GM12875 (cell line): ENCODE measurements at regions not wholly inside any gene's neighbourhood (a gene's known extent, or its start where the extent isn't known, plus 50 kb on each side); places are given as distances from the start of the nearest gene placed in this dataset.

Experiments
- H3K4me3 ChIP-seq: one replicate; pipeline ENCODE4 v1.5.1; 2011; ENCODE audit warnings: low read depth, low read length, control low read depth
- TF ChIP-seq, protein P1 (sequence below): IDR thresholded peaks from 2 replicates; pipeline ENCODE4 v1.5.1; 2011; ENCODE audit warnings: low read depth, mild to moderate bottlenecking, control low read depth, inconsistent platforms, low read length, moderate library complexity, borderline replicate concordance; ENCODE audit not compliant: insufficient read depth

DNA sequence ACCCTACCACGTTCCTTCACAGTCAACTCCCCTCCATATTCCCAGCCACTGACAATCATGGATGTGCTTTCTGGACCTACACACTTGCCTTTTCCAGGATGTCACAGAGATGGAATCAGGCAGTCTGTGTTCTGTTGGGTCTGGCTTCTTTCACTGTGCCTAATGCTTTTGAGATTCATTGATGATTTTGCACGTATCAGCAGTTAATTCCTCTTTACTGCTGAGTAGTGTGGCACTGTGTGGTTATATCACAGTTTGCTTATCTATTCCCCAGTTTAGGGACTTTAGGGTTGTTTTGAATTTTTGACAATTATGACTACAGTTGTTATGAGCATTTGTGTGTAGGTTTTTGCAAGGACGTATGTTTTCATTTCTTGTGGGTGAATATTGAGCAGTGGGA, 191.7 kb downstream of the ACKR3 start:
- no peak overlapping the region for H3K4me3 ChIP-seq
- TF ChIP-seq, protein P1, sequence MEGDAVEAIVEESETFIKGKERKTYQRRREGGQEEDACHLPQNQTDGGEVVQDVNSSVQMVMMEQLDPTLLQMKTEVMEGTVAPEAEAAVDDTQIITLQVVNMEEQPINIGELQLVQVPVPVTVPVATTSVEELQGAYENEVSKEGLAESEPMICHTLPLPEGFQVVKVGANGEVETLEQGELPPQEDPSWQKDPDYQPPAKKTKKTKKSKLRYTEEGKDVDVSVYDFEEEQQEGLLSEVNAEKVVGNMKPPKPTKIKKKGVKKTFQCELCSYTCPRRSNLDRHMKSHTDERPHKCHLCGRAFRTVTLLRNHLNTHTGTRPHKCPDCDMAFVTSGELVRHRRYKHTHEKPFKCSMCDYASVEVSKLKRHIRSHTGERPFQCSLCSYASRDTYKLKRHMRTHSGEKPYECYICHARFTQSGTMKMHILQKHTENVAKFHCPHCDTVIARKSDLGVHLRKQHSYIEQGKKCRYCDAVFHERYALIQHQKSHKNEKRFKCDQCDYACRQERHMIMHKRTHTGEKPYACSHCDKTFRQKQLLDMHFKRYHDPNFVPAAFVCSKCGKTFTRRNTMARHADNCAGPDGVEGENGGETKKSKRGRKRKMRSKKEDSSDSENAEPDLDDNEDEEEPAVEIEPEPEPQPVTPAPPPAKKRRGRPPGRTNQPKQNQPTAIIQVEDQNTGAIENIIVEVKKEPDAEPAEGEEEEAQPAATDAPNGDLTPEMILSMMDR = no peak

GRCh38 chr2:236762628-236763027, 193.0 kb downstream of the ACKR3 start:
- TF ChIP-seq, protein P1 = no peak

GRCh38 chr2:236763857-236764256, 194.2 kb downstream of the ACKR3 start:
- no peak overlapping the region for H3K4me3 ChIP-seq
- TF ChIP-seq, protein P1 = no peak

More at GRCh38 chr2:236762628-236763027, 193.0 kb downstream of the ACKR3 start:
- H3K4me3 ChIP-seq = no peak overlapping the region

GRCh38 chr2:236764716-236765115, 195.1 kb downstream of the ACKR3 start:
- no peak overlapping the region for H3K4me3 ChIP-seq
- TF ChIP-seq, protein P1 = no peak

DNA sequence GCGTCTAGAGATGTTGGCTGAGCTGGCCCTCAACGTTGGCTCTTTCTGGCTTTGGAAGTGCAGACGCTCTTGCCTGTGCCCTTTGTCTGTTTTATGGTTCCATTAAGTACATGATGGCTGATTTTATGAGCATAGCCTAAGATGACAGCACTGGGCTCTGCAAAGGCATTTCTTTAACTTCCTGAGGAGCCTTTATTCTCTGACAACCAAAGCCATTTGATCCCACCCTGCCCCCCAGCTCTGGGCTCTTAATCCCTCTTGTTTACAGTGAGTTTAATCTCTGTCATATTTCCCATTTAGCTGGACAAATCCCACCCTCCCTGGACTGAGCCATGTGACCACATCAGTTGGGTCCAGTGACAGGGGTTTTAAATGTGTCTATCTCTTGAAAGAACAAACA, 195.9 kb downstream of the ACKR3 start:
- H3K4me3 ChIP-seq = no peak overlapping the region
- TF ChIP-seq, protein P1 = no peak

DNA sequence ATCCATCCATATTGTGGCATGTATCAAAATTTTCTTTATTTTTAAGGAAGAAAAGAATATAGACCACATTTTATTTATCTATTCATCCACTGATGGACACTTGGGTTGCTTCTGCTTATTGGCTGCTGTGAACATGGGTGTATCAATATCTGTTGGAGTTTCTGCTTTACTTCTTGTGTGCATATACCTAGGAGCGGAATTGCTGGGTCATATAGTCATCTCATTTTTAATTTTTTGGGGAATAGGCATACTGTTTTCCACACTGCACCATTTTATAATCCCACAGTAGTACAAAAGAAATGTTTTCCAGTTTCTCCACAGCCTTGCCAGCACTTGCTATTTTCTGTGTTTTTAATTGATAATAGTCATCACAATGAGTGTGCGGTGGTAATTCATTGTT, 197.2 kb downstream of the ACKR3 start:
- TF ChIP-seq, protein P1 = no peak
- H3K4me3 ChIP-seq = no peak overlapping the region

DNA sequence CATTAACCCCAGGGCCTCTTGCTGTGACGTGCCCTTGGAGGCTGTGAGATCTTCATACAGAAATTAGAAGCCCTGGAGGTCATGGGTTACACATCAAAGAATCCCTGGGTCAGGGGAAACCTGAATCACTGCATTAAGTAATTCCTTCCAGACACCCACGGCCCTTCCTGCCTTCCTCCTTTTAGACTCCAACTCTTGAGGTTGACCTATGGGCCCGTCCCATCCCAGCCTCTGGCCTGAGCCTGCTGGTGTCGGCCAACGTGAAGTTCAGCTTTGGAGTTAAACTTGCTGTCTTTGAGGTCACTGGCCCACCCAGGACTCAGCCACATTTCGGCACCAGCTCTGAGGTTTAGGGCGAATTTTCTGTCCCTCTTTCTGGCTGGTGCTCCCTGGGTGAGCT, 198.3 kb downstream of the ACKR3 start:
- TF ChIP-seq, protein P1 = no peak
- H3K4me3 ChIP-seq = no peak overlapping the region
